ENCODE measurements at regions not wholly inside any gene's neighbourhood (a gene's known extent, or its start where the extent isn't known, plus 50 kb on each side); places are given as distances from the start of the nearest gene placed in this dataset.

- Histone ChIP-seq H3K4me2 (no peak overlapping the region), H3K27me3 (ENCODE audit: insufficient read depth, low read depth) (no peaks in the 10 kb centered on the region), H3K27ac (no peak overlapping the region), H2AFZ (no peak overlapping the region), H3F3A (ENCODE audit: insufficient read depth, low read depth) (no peaks in the 10 kb centered on the region), H3K9me2 (ENCODE audit: insufficient read depth) (no peaks in the 10 kb centered on the region), H3K4me1 (replicated peaks; ENCODE audit: insufficient read depth) (no peaks in the 10 kb centered on the region), H3K4me3 (no peak overlapping the region), H3K79me2 (ENCODE audit: low read depth) (no peaks in the 10 kb centered on the region), H3K36me3 (ENCODE audit: low read depth) (no peaks in the 10 kb centered on the region), H4K20me1 (ENCODE audit: insufficient read depth) (no peaks in the 10 kb centered on the region), H3K9me3 (ENCODE audit: insufficient read depth, low read depth) (no peaks in the 10 kb centered on the region)
- ChIA-PET CTCF (no interaction called here), POLR2A (ENCODE audit: unreplicated experiment) (no interaction called here)
- TF ChIP-seq, protein P1, sequence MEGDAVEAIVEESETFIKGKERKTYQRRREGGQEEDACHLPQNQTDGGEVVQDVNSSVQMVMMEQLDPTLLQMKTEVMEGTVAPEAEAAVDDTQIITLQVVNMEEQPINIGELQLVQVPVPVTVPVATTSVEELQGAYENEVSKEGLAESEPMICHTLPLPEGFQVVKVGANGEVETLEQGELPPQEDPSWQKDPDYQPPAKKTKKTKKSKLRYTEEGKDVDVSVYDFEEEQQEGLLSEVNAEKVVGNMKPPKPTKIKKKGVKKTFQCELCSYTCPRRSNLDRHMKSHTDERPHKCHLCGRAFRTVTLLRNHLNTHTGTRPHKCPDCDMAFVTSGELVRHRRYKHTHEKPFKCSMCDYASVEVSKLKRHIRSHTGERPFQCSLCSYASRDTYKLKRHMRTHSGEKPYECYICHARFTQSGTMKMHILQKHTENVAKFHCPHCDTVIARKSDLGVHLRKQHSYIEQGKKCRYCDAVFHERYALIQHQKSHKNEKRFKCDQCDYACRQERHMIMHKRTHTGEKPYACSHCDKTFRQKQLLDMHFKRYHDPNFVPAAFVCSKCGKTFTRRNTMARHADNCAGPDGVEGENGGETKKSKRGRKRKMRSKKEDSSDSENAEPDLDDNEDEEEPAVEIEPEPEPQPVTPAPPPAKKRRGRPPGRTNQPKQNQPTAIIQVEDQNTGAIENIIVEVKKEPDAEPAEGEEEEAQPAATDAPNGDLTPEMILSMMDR (conservative IDR thresholded peaks at IDR 0.05) = peak; percentile 49; the same call in 1 of the 2 replicates
- no peak for TF ChIP-seq EZH2 (IDR thresholded peaks at IDR 0.05; ENCODE audit: low read depth)
- peak in 1 of 2 experiments; percentile 1 for DNase-seq
- BruUV-seq (replicated peaks) = no TSS peak
- intact Hi-C loops (cut with micrococcal nuclease; ENCODE audit: unreplicated experiment) = loop anchor here (2.0 kb wide), 1 partner anchor 382 kb away; no protein-coding TSS in a partner anchor
Observed at GRCh38 chr3:86180696-86181095, 810.3 kb downstream of the VGLL3 start.

- H3K27ac ChIP-seq = no peak overlapping the region
- TF ChIP-seq EZH2 (IDR thresholded peaks at IDR 0.05; ENCODE audit: low read depth) = no peak
- TF ChIP-seq, protein P1 (conservative IDR thresholded peaks at IDR 0.05) = no peak
- POLR2A ChIA-PET (ENCODE audit: unreplicated experiment) = no interaction called here
Observed at GRCh38 chr3:86178095-86178494, 812.9 kb downstream of the VGLL3 start.

GRCh38 chr3:86176445-86176784 lies 814.5 kb downstream of the VGLL3 start:
- Histone ChIP-seq H4K20me1 (ENCODE audit: insufficient read depth) (no peaks in the 10 kb centered on the region), H3K27me3 (ENCODE audit: insufficient read depth, low read depth) (no peaks in the 10 kb centered on the region), H3K79me2 (ENCODE audit: low read depth) (no peaks in the 10 kb centered on the region), H3K4me2 (no peak overlapping the region), H3K27ac (no peak overlapping the region), H3F3A (ENCODE audit: insufficient read depth, low read depth) (no peaks in the 10 kb centered on the region), H3K36me3 (ENCODE audit: low read depth) (no peaks in the 10 kb centered on the region), H2AFZ (no peak overlapping the region), H3K9me3 (ENCODE audit: insufficient read depth, low read depth) (no peaks in the 10 kb centered on the region), H3K4me1 (replicated peaks; ENCODE audit: insufficient read depth) (no peaks in the 10 kb centered on the region), H3K4me3 (no peak overlapping the region), H3K9me2 (ENCODE audit: insufficient read depth) (no peaks in the 10 kb centered on the region)
- no peak for TF ChIP-seq EZH2 (IDR thresholded peaks at IDR 0.05; ENCODE audit: low read depth)
- TF ChIP-seq, protein P1 (conservative IDR thresholded peaks at IDR 0.05) = no peak
- ChIA-PET CTCF (no interaction called here), POLR2A (ENCODE audit: unreplicated experiment) (no interaction called here)
- intact Hi-C loops (cut with micrococcal nuclease; ENCODE audit: unreplicated experiment) = no loop called here
- no TSS peak for BruUV-seq (replicated peaks)
- DNase-seq = no peak

More at GRCh38 chr3:86178095-86178494, 812.9 kb downstream of the VGLL3 start:
- BruUV-seq (replicated peaks) = no TSS peak
- H3K79me2 ChIP-seq (ENCODE audit: low read depth) = no peaks in the 10 kb centered on the region
- no peak for DNase-seq
- no peak overlapping the region for H3K4me3 ChIP-seq
- H3K9me3 ChIP-seq (ENCODE audit: insufficient read depth, low read depth) = no peaks in the 10 kb centered on the region
- CTCF ChIA-PET = no interaction called here
- H2AFZ ChIP-seq = no peak overlapping the region
- H3F3A ChIP-seq (ENCODE audit: insufficient read depth, low read depth) = no peaks in the 10 kb centered on the region
- no peak overlapping the region for H3K4me2 ChIP-seq
- no peaks in the 10 kb centered on the region for H3K9me2 ChIP-seq (ENCODE audit: insufficient read depth)
- intact Hi-C loops (cut with micrococcal nuclease; ENCODE audit: unreplicated experiment) = no loop called here
- no peaks in the 10 kb centered on the region for H3K36me3 ChIP-seq (ENCODE audit: low read depth)
- H3K4me1 ChIP-seq (replicated peaks; ENCODE audit: insufficient read depth) = no peaks in the 10 kb centered on the region
- H3K27me3 ChIP-seq (ENCODE audit: insufficient read depth, low read depth) = no peaks in the 10 kb centered on the region
- no peaks in the 10 kb centered on the region for H4K20me1 ChIP-seq (ENCODE audit: insufficient read depth)
